ENCODE measurements at regions not wholly inside any gene's neighbourhood (a gene's known extent, or its start where the extent isn't known, plus 50 kb on each side); places are given as distances from the start of the nearest gene placed in this dataset.

GRCh38 chr17:11031787-11032186, 193.9 kb upstream of the PIRT start:
- TF ChIP-seq EZH2 (IDR thresholded peaks at IDR 0.05; ENCODE audit: low read length, missing control alignments) (no peak), CTCF (conservative IDR thresholded peaks at IDR 0.05 in 1 of 2, IDR thresholded peaks at IDR 0.05 in 1 of 2; ENCODE audit: low read depth in 1 of 2, low read length in 2 of 2) (no peak)
- Histone ChIP-seq H3K36me3 (ENCODE audit: control insufficient read depth, insufficient read depth, low read length) (no peaks in the 10 kb centered on the region), H3K4me3 (replicated peaks in 1 of 4; ENCODE audit: control extremely low read depth in 1 of 4, insufficient read depth in 1 of 4, low read depth in 3 of 4, low read length in 4 of 4) (no peak overlapping the region), H3K27me3 (ENCODE audit: control insufficient read depth, insufficient read depth, low read length) (no peaks in the 10 kb centered on the region), H3K9me3 (ENCODE audit: control insufficient read depth, insufficient read depth, low read depth, low read length) (no peaks in the 10 kb centered on the region), H3K4me2 (ENCODE audit: extremely low read depth, insufficient read depth, low read length) (no peak overlapping the region), H2AFZ (ENCODE audit: low read length) (no peak overlapping the region), H3K9ac (ENCODE audit: insufficient read depth, low read length) (no peak overlapping the region), H3K27ac (ENCODE audit: insufficient read depth, low read length) (no peak overlapping the region), H3K4me1 (ENCODE audit: control insufficient read depth, extremely low read depth, insufficient read depth, low read length) (no peaks in the 10 kb centered on the region), H3K79me2 (ENCODE audit: control insufficient read depth, insufficient read depth, low read length) (no peaks in the 10 kb centered on the region), H4K20me1 (ENCODE audit: control insufficient read depth, extremely low read depth, insufficient read depth, low read length) (no peaks in the 10 kb centered on the region)
- DNase-seq (ENCODE audit: low read depth in 2 of 2) = no peak

GRCh38 chr17:11029791-11030190, 191.9 kb upstream of the PIRT start:
- H4K20me1 ChIP-seq (ENCODE audit: control insufficient read depth, extremely low read depth, insufficient read depth, low read length) = no peaks in the 10 kb centered on the region
- H3K4me1 ChIP-seq (ENCODE audit: control insufficient read depth, extremely low read depth, insufficient read depth, low read length) = no peaks in the 10 kb centered on the region
- H3K4me2 ChIP-seq (ENCODE audit: extremely low read depth, insufficient read depth, low read length) = no peak overlapping the region
- DNase-seq (ENCODE audit: low read depth in 2 of 2) = no peak
- no peaks in the 10 kb centered on the region for H3K27me3 ChIP-seq (ENCODE audit: control insufficient read depth, insufficient read depth, low read length)
- no peaks in the 10 kb centered on the region for H3K79me2 ChIP-seq (ENCODE audit: control insufficient read depth, insufficient read depth, low read length)
- no peaks in the 10 kb centered on the region for H3K36me3 ChIP-seq (ENCODE audit: control insufficient read depth, insufficient read depth, low read length)
- H2AFZ ChIP-seq (ENCODE audit: low read length) = no peak overlapping the region
- no peak overlapping the region for H3K9ac ChIP-seq (ENCODE audit: insufficient read depth, low read length)
- no peak overlapping the region for H3K4me3 ChIP-seq (replicated peaks in 1 of 4; ENCODE audit: control extremely low read depth in 1 of 4, insufficient read depth in 1 of 4, low read depth in 3 of 4, low read length in 4 of 4)
- no peaks in the 10 kb centered on the region for H3K9me3 ChIP-seq (ENCODE audit: control insufficient read depth, insufficient read depth, low read depth, low read length)
- no peak overlapping the region for H3K27ac ChIP-seq (ENCODE audit: insufficient read depth, low read length)
- TF ChIP-seq EZH2 (IDR thresholded peaks at IDR 0.05; ENCODE audit: low read length, missing control alignments) (no peak), CTCF (conservative IDR thresholded peaks at IDR 0.05 in 1 of 2, IDR thresholded peaks at IDR 0.05 in 1 of 2; ENCODE audit: low read depth in 1 of 2, low read length in 2 of 2) (no peak)

- Histone ChIP-seq H3K9me3 (ENCODE audit: control insufficient read depth, insufficient read depth, low read depth, low read length) (no peaks in the 10 kb centered on the region), H2AFZ (ENCODE audit: low read length) (no peak overlapping the region), H3K36me3 (ENCODE audit: control insufficient read depth, insufficient read depth, low read length) (no peaks in the 10 kb centered on the region), H3K9ac (ENCODE audit: insufficient read depth, low read length) (no peak overlapping the region), H3K27ac (ENCODE audit: insufficient read depth, low read length) (no peak overlapping the region), H3K27me3 (ENCODE audit: control insufficient read depth, insufficient read depth, low read length) (no peaks in the 10 kb centered on the region), H3K4me1 (ENCODE audit: control insufficient read depth, extremely low read depth, insufficient read depth, low read length) (no peaks in the 10 kb centered on the region), H3K4me3 (replicated peaks in 1 of 4; ENCODE audit: control extremely low read depth in 1 of 4, insufficient read depth in 1 of 4, low read depth in 3 of 4, low read length in 4 of 4) (no peak overlapping the region), H4K20me1 (ENCODE audit: control insufficient read depth, extremely low read depth, insufficient read depth, low read length) (no peaks in the 10 kb centered on the region), H3K79me2 (ENCODE audit: control insufficient read depth, insufficient read depth, low read length) (no peaks in the 10 kb centered on the region), H3K4me2 (ENCODE audit: extremely low read depth, insufficient read depth, low read length) (no peak overlapping the region)
- no peak for TF ChIP-seq EZH2 (IDR thresholded peaks at IDR 0.05; ENCODE audit: low read length, missing control alignments)
- TF ChIP-seq CTCF (conservative IDR thresholded peaks at IDR 0.05 in 1 of 2, IDR thresholded peaks at IDR 0.05 in 1 of 2; ENCODE audit: low read depth in 1 of 2, low read length in 2 of 2) = no peak
- DNase-seq (ENCODE audit: low read depth in 2 of 2) = no peak
Observed at GRCh38 chr17:11028349-11028748, 190.5 kb upstream of the PIRT start.
